Body of pancreas (tissue), 4 donors: ENCODE measurements at regions not wholly inside any gene's neighbourhood (a gene's known extent, or its start where the extent isn't known, plus 50 kb on each side); places are given as distances from the start of the nearest gene placed in this dataset.

Source experiments
- CTCF ChIP-seq, 7 experiments: fragments of 450-650 bp in 4 of 7; fragments of 200-600 bp in 3 of 7; sonication (generic) in 3 of 7; IDR thresholded peaks; one replicate each; pipeline ENCODE4 v1.5.1; 2016 to 2019; ENCODE audit warnings: antibody characterized with exemption in 7 of 7
- POLR2A ChIP-seq, 3 donors: fragments of 450-650 bp; IDR thresholded peaks; one replicate each; pipeline ENCODE4 v1.6.1; 2016; ENCODE audit warnings: antibody characterized with exemption in 3 of 3, mild to moderate bottlenecking in 2 of 3

DNA sequence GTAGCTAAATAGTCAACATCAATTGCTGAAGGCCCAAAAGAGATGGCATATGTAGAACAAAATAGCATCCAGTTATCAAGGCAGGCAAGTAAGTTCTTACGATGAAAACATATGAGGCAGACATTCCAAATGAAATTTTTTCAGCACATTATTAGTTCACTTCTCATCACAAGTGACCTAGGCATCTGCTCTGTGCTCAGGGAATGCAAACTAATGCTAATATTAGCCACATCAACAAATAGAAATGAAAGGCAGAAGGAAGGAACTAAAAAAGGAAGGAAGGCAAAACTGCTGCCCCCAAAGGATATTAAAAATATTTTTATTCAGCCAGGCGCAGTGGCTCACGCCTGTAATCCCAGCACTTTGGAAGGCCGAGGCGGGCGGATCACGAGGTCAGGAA is 51.2 kb upstream of the ROCK1 start:
- no peak for TF ChIP-seq CTCF (IDR thresholded peaks at IDR 0.05)
- TF ChIP-seq POLR2A (IDR thresholded peaks at IDR 0.05): no peak
